ENCODE measurements at regions not wholly inside any gene's neighbourhood (a gene's known extent, or its start where the extent isn't known, plus 50 kb on each side); places are given as distances from the start of the nearest gene placed in this dataset.

DNA sequence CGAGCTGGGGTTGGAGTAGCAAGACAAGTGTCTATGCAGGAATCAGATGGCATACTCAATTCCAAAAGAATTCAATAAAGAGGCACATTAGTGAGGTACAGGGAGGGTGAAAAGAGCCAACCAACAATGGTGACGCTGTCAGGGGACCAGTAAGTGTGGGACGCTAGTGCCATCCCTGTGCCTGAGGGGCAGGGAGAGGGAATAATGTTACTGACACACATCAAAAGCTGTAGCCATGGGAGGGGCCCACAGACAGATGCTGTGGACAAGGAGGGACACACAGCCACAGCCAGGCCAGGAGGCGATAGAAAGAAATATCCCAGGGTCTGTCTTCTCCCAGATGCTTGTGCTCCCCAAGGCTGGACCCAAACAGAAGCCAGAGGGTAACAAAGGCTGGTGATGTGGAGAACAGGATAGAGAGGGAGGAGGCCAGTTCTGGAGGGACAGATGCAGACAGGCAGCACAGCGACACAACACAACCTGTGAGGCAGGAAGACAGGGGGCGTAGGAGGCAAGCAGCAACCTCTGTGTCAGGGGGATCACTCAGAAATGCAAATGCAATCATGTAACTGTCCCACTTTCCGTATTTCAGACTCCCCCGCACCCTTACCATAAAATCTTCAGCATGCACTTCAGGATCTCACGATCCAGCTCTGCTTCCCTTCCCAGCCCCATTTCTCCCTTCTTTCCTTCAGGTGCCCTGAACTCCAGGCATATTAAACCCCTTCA lies 240.5 kb upstream of the FZD8 start:
- TF ChIP-seq, protein P1, sequence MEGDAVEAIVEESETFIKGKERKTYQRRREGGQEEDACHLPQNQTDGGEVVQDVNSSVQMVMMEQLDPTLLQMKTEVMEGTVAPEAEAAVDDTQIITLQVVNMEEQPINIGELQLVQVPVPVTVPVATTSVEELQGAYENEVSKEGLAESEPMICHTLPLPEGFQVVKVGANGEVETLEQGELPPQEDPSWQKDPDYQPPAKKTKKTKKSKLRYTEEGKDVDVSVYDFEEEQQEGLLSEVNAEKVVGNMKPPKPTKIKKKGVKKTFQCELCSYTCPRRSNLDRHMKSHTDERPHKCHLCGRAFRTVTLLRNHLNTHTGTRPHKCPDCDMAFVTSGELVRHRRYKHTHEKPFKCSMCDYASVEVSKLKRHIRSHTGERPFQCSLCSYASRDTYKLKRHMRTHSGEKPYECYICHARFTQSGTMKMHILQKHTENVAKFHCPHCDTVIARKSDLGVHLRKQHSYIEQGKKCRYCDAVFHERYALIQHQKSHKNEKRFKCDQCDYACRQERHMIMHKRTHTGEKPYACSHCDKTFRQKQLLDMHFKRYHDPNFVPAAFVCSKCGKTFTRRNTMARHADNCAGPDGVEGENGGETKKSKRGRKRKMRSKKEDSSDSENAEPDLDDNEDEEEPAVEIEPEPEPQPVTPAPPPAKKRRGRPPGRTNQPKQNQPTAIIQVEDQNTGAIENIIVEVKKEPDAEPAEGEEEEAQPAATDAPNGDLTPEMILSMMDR (IDR thresholded peaks at IDR 0.05) = no peak
- no peak for TF ChIP-seq POLR2A (IDR thresholded peaks at IDR 0.05)
